Stimulated activated CD4-positive, alpha-beta T cell treated with anti-CD3 and anti-CD28 coated beads, Interleukin-15, amount 100 ng/mL, for 1 hour (primary cell): ENCODE measurements at regions not wholly inside any gene's neighbourhood (a gene's known extent, or its start where the extent isn't known, plus 50 kb on each side); places are given as distances from the start of the nearest gene placed in this dataset.

ENCODE experiments used
- DNase-seq, 2 donors: peaks; one replicate each; pipeline ENCODE4 v3.0.0-alpha.2; 2020; ENCODE audit warnings: low read depth in 1 of 2, low spot score in 1 of 2

DNA sequence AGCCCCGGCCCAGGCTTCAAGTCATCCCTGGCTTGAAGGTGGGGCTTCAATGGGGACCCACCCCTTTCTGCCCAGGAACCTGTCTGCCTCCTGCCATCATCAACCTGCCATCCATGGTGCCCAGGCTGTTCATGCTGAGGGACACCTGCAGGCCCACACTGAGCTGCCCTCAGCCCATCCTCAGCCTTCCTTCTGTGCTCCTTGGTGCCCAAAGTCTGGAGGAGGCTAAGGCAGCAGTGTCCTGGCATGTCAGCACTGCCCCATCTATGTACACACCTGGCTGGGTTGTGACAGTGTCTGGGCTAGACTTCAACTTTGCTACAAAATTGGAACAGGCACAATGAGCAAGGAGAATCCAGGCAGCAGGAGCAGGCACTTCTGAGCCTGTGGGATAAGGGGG lies 745.3 kb upstream of the EPHA6 start:
- no peak for DNase-seq

DNA sequence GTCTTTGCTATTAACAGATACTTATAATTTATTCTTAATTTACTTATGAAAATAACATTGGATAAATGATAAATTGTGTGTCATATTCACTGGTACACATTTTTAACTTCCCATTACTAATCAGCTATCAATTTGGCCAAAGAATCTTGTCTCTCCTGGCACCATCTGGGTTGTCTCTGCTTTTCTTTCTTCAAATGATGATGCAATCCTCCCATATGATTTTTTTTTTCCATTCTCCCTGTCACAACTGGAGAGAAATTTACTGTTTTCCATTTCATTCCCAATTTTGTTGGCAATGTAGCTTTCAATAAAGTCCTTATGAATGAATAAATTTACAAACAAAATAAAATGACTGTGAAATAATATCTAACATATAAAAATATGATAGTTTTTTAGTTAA lies 743.7 kb upstream of the EPHA6 start:
- no peak for DNase-seq

DNA sequence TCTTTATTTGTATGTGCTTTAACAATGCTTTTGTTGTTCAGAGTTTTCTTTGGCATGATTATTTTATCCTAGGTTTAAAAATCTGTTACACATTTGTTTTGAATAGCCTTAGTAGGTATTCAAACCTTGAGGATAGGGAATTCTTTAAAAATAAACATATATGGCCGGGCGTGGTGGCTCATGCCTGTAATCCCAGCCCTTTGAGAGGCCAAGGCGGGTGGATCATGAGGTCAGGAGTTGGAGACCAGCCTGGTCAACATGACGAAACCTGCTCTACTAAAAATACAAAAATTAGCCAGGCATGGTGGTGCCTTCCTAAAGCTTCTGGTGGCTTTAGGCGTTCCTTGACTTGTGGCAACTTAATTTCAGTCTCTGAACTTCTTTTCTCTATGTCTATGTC lies 743.3 kb upstream of the EPHA6 start:
- no peak for DNase-seq

DNA sequence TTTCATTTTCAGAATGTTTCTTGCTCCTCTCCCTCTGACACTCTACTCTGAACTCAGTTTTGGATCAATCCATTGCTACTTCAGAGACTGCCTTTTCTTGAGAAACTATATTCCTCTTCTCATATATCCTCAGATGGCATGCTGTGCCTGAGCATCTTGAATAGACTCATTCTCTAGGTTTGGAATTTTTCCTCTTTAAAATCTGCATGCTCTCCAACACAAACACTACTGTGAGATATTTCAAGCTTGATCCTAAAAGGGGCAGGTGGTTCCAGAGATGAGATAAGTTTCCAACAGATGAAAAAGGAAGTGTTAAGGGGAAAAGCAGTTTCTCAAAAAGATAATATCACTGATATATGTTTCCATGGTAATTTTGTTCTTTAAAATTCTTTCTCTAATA lies 742.2 kb upstream of the EPHA6 start:
- DNase-seq = no peak

DNA sequence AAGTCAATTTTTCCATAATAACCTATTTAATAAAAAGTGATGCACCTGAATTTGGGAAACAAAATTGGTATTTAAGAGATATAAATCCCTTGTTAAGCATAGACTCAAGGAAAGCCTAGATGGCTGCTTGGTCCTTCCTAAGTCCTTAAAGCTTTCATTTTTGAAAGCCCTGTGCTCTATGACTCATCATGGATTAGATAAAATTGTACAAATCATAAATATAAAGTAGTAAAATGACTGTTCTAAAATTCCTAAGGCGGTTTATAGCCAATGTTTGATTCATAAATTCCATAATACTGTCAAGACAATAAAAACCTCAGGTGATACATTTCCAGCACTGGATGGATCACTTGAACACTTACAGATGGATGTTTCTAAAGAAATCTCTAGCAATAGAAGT lies 730.8 kb upstream of the EPHA6 start:
- DNase-seq = no peak

DNA sequence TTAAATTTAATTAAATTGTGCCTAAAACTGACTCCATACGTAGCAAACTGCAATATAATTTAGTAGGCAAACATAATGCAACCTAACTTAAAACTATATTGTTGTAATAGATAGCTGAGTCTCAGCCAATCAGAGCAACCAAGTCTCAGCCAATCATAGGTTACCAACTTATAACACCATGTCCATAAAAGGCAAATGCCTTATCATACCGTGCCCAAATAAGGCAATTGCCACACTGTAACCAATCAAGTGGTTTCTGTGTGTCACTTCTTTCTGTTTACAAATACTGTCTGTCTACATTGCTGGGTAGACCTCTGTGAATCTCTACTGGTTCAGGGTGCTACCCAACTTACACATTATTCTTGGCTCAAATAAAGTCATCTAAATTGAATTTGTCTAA lies 728.4 kb upstream of the EPHA6 start:
- DNase-seq = no peak

DNA sequence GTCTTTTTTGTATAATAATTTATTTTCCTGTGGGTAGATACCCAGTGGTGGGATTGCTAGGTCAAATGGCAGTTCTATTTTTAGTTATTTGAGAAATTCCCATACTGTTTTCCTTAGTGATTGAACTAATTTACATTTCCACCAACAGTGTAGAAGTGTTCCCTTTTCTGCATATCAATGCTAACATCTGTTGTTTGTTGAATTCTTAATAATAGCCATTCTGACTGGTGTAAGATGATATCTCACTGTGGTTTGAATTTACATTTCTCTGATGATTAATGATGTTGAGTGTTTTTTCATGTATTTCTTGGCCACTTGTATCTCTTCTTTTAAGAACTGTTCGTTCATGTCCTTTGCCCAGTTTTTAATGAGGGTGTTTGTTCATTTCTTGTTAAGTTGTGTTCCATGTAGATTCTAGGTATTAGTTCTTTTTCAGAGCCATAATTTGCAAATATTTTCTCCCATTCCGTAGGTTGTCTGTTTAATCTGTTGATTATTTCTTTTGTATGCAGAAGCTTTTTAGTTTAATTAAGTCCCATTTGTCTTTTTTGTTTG lies 713.3 kb upstream of the EPHA6 start:
- no peak for DNase-seq

DNA sequence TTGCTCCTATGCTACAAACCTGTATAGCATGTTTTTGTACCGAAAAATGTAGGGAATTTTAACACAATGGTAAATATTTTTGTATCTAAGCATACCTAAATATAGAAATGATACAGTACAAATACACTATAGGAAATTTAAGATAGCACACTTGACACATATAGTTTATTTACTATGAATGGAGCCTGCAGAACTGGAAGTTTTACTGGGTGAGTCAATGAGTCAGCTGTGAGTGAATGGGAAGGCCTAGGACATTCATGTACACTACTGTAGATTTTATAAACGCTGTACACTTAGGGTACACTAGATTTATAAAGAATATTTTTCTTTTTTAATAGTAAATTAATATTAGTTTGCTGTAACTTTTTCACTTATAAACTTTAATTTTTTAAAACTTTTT lies 707.7 kb upstream of the EPHA6 start:
- no peak for DNase-seq
